ENCODE measurements at regions not wholly inside any gene's neighbourhood (a gene's known extent, or its start where the extent isn't known, plus 50 kb on each side); places are given as distances from the start of the nearest gene placed in this dataset.
A peak's percentile ranks its signal among the peaks of the same experiment; 100 is the strongest.

DNA sequence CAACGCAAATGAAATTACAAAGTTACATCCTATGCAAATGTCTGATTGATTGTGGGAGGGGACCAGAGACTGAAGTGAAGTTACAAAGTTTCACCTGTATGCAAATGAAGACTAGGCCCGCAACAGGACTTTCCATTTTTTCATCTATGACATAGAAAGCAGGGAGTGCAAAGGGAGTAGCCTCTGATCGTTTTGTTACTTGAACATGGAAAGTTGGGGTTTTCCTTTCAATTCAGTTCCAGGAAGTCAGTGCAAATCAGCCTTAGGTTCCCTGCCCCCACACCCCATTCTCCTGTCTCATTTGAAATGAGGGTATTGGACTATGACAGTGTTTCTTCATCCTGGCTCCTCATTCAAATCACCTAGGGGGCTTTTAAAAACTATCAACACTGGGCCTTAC, 96.9 kb upstream of the HABP2 start:
- no peaks in the 10 kb centered on the region for H3K36me3 ChIP-seq (ENCODE audit: control insufficient read depth in 2 of 2, insufficient read depth in 2 of 2, low read length in 1 of 2)
- WGBS = 80% methylated on average over 3 of the region's 3 CpGs
- peaks cover 0 to 2% of the 10 kb centered on the region in 2 donors for H3K4me1 ChIP-seq (ENCODE audit: control insufficient read depth in 2 of 2, insufficient read depth in 2 of 2, low read length in 2 of 2)
- H3K4me3 ChIP-seq (ENCODE audit: low read length in 2 of 2) = no peak overlapping the region
- no peaks in the 10 kb centered on the region for H3K9me3 ChIP-seq (ENCODE audit: control insufficient read depth in 2 of 2, insufficient read depth in 1 of 2, low read length in 1 of 2)
- H3K27me3 ChIP-seq (ENCODE audit: control insufficient read depth in 2 of 2, insufficient read depth in 1 of 2, low read length in 1 of 2) = no peaks in the 10 kb centered on the region
- no peak for DNase-seq (ENCODE audit: low read depth in 6 of 9, low spot score in 9 of 9)
- peak overlapping the region in 1 of 2 donors; percentile 11 for H3K27ac ChIP-seq (ENCODE audit: low read depth in 1 of 2, low read length in 1 of 2)

- Histone ChIP-seq H3K27me3 (ENCODE audit: control insufficient read depth in 2 of 2, insufficient read depth in 1 of 2, low read length in 1 of 2) (no peaks in the 10 kb centered on the region), H3K9me3 (ENCODE audit: control insufficient read depth in 2 of 2, insufficient read depth in 1 of 2, low read length in 1 of 2) (no peaks in the 10 kb centered on the region), H3K36me3 (ENCODE audit: control insufficient read depth in 2 of 2, insufficient read depth in 2 of 2, low read length in 1 of 2) (no peaks in the 10 kb centered on the region), H3K4me1 (ENCODE audit: control insufficient read depth in 2 of 2, insufficient read depth in 2 of 2, low read length in 2 of 2) (peaks cover 0 to 2% of the 10 kb centered on the region in 2 donors), H3K27ac (ENCODE audit: low read depth in 1 of 2, low read length in 1 of 2) (no peak overlapping the region), H3K4me3 (ENCODE audit: low read length in 2 of 2) (no peak overlapping the region)
- no peak for DNase-seq (ENCODE audit: low read depth in 6 of 9, low spot score in 9 of 9)
- 96% methylated on average over 6 of the region's 6 CpGs for WGBS
Measured at GRCh38 chr10:113456741-113457140, 96.1 kb upstream of the HABP2 start.

- WGBS = 98% methylated on average over 5 of the region's 5 CpGs
- no peak overlapping the region for H3K4me3 ChIP-seq (ENCODE audit: low read length in 2 of 2)
- no peak for DNase-seq (ENCODE audit: low read depth in 6 of 9, low spot score in 9 of 9)
- H3K9me3 ChIP-seq (ENCODE audit: control insufficient read depth in 2 of 2, insufficient read depth in 1 of 2, low read length in 1 of 2) = no peaks in the 10 kb centered on the region
- H3K27ac ChIP-seq (ENCODE audit: low read depth in 1 of 2, low read length in 1 of 2) = no peak overlapping the region
- no peaks in the 10 kb centered on the region for H3K36me3 ChIP-seq (ENCODE audit: control insufficient read depth in 2 of 2, insufficient read depth in 2 of 2, low read length in 1 of 2)
- H3K4me1 ChIP-seq (ENCODE audit: control insufficient read depth in 2 of 2, insufficient read depth in 2 of 2, low read length in 2 of 2) = peaks cover 0 to 2% of the 10 kb centered on the region in 2 donors
- H3K27me3 ChIP-seq (ENCODE audit: control insufficient read depth in 2 of 2, insufficient read depth in 1 of 2, low read length in 1 of 2) = no peaks in the 10 kb centered on the region
Measured at GRCh38 chr10:113457408-113457807, 95.4 kb upstream of the HABP2 start.

DNA sequence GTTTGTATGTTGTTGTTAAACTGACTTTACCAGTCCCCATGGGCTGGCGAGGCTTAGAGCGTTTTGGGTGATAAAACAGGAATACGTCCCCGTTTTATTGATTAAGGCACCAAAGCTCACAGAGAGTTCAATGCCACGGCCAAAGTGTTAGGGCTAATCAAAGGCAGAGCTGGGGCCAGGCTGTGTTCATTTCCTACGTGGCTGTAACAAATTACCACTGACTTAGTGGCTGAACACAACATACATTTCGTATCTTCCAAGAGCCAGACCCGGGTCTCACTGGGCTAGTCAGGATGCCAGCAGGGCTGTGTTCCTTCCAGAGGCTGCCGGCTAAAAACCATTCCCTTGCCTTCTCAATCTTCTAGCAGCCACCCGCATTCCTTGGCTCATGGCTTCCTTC, 94.4 kb upstream of the HABP2 start:
- Histone ChIP-seq H3K36me3 (ENCODE audit: control insufficient read depth in 2 of 2, insufficient read depth in 2 of 2, low read length in 1 of 2) (no peaks in the 10 kb centered on the region), H3K27me3 (ENCODE audit: control insufficient read depth in 2 of 2, insufficient read depth in 1 of 2, low read length in 1 of 2) (no peaks in the 10 kb centered on the region), H3K4me3 (ENCODE audit: low read length in 2 of 2) (no peak overlapping the region), H3K4me1 (ENCODE audit: control insufficient read depth in 2 of 2, insufficient read depth in 2 of 2, low read length in 2 of 2) (peaks cover 0 to 2% of the 10 kb centered on the region in 2 donors), H3K27ac (ENCODE audit: low read depth in 1 of 2, low read length in 1 of 2) (no peak overlapping the region), H3K9me3 (ENCODE audit: control insufficient read depth in 2 of 2, insufficient read depth in 1 of 2, low read length in 1 of 2) (no peaks in the 10 kb centered on the region)
- WGBS = 97% methylated on average over 10 of the region's 10 CpGs
- DNase-seq (ENCODE audit: low read depth in 6 of 9, low spot score in 9 of 9) = no peak

- H3K27me3 ChIP-seq (ENCODE audit: control insufficient read depth in 2 of 2, insufficient read depth in 1 of 2, low read length in 1 of 2) = no peaks in the 10 kb centered on the region
- no peak for DNase-seq (ENCODE audit: low read depth in 6 of 9, low spot score in 9 of 9)
- WGBS = 95% methylated on average over 5 of the region's 5 CpGs
Measured at GRCh38 chr10:113458944-113459343, 93.9 kb upstream of the HABP2 start.

DNA sequence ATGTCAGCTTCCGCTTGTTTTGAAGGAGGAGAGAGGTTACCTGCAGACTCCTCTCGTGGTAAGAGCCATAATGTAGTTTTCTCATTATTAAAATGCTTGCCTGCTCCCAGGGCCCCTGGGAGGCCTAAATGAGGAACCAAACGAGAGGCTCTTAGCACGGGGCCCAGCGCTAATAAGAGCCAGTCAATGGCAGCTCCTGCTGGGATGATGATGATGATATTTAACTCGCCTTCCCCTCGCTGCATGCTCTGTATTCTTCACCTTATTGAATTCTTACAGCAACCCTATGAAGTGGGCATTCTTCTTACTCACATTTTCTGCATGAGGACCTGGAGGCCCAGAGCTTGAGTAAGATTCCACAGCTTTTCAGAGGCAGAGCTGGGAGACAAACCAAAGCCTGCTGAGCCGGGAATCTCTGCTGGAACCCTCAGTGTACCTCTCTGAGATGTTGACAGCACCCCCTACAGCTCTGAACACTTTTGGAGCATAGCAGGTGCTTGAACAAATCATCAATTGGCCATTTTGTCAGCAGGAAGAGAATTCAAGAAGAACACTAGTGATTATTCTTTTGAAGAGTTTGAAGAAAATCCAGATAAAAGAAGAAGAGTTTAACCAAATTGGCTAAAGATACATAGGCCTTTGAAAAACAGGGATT, 93.1 kb upstream of the HABP2 start:
- Histone ChIP-seq H3K4me1 (ENCODE audit: control insufficient read depth in 2 of 2, insufficient read depth in 2 of 2, low read length in 2 of 2) (no peaks in the 10 kb centered on the region), H3K27me3 (ENCODE audit: control insufficient read depth in 2 of 2, insufficient read depth in 1 of 2, low read length in 1 of 2) (no peaks in the 10 kb centered on the region), H3K4me3 (ENCODE audit: low read length in 2 of 2) (no peak overlapping the region), H3K9me3 (ENCODE audit: control insufficient read depth in 2 of 2, insufficient read depth in 1 of 2, low read length in 1 of 2) (no peaks in the 10 kb centered on the region), H3K27ac (ENCODE audit: low read depth in 1 of 2, low read length in 1 of 2) (no peak overlapping the region), H3K36me3 (ENCODE audit: control insufficient read depth in 2 of 2, insufficient read depth in 2 of 2, low read length in 1 of 2) (no peaks in the 10 kb centered on the region)
- DNase-seq (ENCODE audit: low read depth in 6 of 9, low spot score in 9 of 9) = no peak
- WGBS = 93% methylated on average over 8 of the region's 8 CpGs

More at GRCh38 chr10:113458944-113459343, 93.9 kb upstream of the HABP2 start:
- no peaks in the 10 kb centered on the region for H3K36me3 ChIP-seq (ENCODE audit: control insufficient read depth in 2 of 2, insufficient read depth in 2 of 2, low read length in 1 of 2)
- H3K4me1 ChIP-seq (ENCODE audit: control insufficient read depth in 2 of 2, insufficient read depth in 2 of 2, low read length in 2 of 2) = peaks cover 0 to 2% of the 10 kb centered on the region in 2 donors
- H3K4me3 ChIP-seq (ENCODE audit: low read length in 2 of 2) = no peak overlapping the region
- H3K27ac ChIP-seq (ENCODE audit: low read depth in 1 of 2, low read length in 1 of 2) = no peak overlapping the region
- H3K9me3 ChIP-seq (ENCODE audit: control insufficient read depth in 2 of 2, insufficient read depth in 1 of 2, low read length in 1 of 2) = no peaks in the 10 kb centered on the region

DNA sequence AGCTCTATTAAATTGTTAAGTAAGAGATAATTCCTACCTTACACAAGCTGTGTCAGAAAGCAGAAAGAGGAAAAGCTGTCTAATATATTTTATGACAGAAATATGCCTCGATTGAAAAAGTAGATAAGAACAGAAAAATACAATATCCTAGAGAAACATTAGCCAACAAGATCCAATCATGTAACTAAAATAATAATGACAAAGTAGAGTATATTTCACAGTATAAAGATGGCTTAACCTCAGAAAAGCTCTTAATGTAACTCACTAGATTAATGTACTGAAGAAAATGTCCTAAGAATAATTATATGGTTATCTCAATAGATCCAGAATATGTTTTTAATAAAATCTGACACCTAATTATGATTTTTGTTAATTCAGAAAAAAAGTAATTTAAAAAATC, 89.8 kb upstream of the HABP2 start:
- no peaks in the 10 kb centered on the region for H3K27me3 ChIP-seq (ENCODE audit: control insufficient read depth in 2 of 2, insufficient read depth in 1 of 2, low read length in 1 of 2)
- H3K27ac ChIP-seq (ENCODE audit: low read depth in 1 of 2, low read length in 1 of 2) = no peak overlapping the region
- H3K4me3 ChIP-seq (ENCODE audit: low read length in 2 of 2) = no peak overlapping the region
- H3K4me1 ChIP-seq (ENCODE audit: control insufficient read depth in 2 of 2, insufficient read depth in 2 of 2, low read length in 2 of 2) = no peaks in the 10 kb centered on the region
- 6% methylated on average over 1 of the region's 1 CpG for WGBS
- DNase-seq (ENCODE audit: low read depth in 6 of 9, low spot score in 9 of 9) = no peak
- no peaks in the 10 kb centered on the region for H3K36me3 ChIP-seq (ENCODE audit: control insufficient read depth in 2 of 2, insufficient read depth in 2 of 2, low read length in 1 of 2)
- H3K9me3 ChIP-seq (ENCODE audit: control insufficient read depth in 2 of 2, insufficient read depth in 1 of 2, low read length in 1 of 2) = no peaks in the 10 kb centered on the region

DNA sequence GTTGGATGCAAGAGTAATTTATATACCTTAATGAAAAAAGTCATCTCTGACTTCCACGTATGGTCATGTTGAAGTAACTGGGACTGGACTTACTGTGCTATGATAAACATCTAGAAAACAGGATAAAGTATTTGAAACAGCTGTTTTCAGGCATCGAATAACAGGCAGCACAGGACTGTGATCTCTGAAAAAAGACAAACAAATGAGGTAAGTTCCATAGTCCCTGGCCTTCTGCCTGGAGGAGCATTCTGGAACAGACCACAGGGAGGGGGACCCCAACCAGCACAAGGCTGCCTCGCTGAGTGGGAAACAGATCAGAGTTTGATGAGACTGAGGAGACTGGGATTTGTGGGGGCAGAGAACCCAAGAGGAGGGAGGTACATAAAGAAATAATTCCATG, 89.1 kb upstream of the HABP2 start:
- DNase-seq (ENCODE audit: low read depth in 6 of 9, low spot score in 9 of 9) = no peak
- Histone ChIP-seq H3K27ac (ENCODE audit: low read depth in 1 of 2, low read length in 1 of 2) (no peak overlapping the region), H3K36me3 (ENCODE audit: control insufficient read depth in 2 of 2, insufficient read depth in 2 of 2, low read length in 1 of 2) (no peaks in the 10 kb centered on the region), H3K4me1 (ENCODE audit: control insufficient read depth in 2 of 2, insufficient read depth in 2 of 2, low read length in 2 of 2) (no peaks in the 10 kb centered on the region), H3K4me3 (ENCODE audit: low read length in 2 of 2) (no peak overlapping the region), H3K9me3 (ENCODE audit: control insufficient read depth in 2 of 2, insufficient read depth in 1 of 2, low read length in 1 of 2) (no peaks in the 10 kb centered on the region), H3K27me3 (ENCODE audit: control insufficient read depth in 2 of 2, insufficient read depth in 1 of 2, low read length in 1 of 2) (no peaks in the 10 kb centered on the region)
- WGBS = 80% methylated on average over 3 of the region's 3 CpGs

- WGBS = 97% methylated on average over 3 of the region's 3 CpGs
- no peaks in the 10 kb centered on the region for H3K36me3 ChIP-seq (ENCODE audit: control insufficient read depth in 2 of 2, insufficient read depth in 2 of 2, low read length in 1 of 2)
Measured at GRCh38 chr10:113469796-113470195, 83.1 kb upstream of the HABP2 start.

More at GRCh38 chr10:113469796-113470195, 83.1 kb upstream of the HABP2 start:
- Histone ChIP-seq H3K4me3 (ENCODE audit: low read length in 2 of 2) (no peak overlapping the region), H3K27ac (ENCODE audit: low read depth in 1 of 2, low read length in 1 of 2) (no peak overlapping the region), H3K4me1 (ENCODE audit: control insufficient read depth in 2 of 2, insufficient read depth in 2 of 2, low read length in 2 of 2) (no peaks in the 10 kb centered on the region), H3K9me3 (ENCODE audit: control insufficient read depth in 2 of 2, insufficient read depth in 1 of 2, low read length in 1 of 2) (no peaks in the 10 kb centered on the region), H3K27me3 (ENCODE audit: control insufficient read depth in 2 of 2, insufficient read depth in 1 of 2, low read length in 1 of 2) (no peaks in the 10 kb centered on the region)
- no peak for DNase-seq (ENCODE audit: low read depth in 6 of 9, low spot score in 9 of 9)
